BLaER1 (cell line): ENCODE measurements at regions not wholly inside any gene's neighbourhood (a gene's known extent, or its start where the extent isn't known, plus 50 kb on each side); places are given as distances from the start of the nearest gene placed in this dataset.
"Not testable (repeated sequence)": the region's sequence is repeated elsewhere in the genome, so short reads cannot be mapped to it uniquely, and the experiment has no call there.

Experiments
- H3K27ac ChIP-seq: shearing (Covaris generic); formaldehyde crosslinking; 2 replicates; pipeline ENCODE4 v1.8.1; 2022
- H3K27me3 ChIP-seq: shearing (Covaris generic); formaldehyde crosslinking; 2 replicates; pipeline ENCODE4 v1.8.1; 2022
- H3K36me3 ChIP-seq: shearing (Covaris generic); formaldehyde crosslinking; 2 replicates; pipeline ENCODE4 v1.8.1; 2022
- H3K4me1 ChIP-seq: shearing (Covaris generic); formaldehyde crosslinking; 2 replicates; pipeline ENCODE4 v1.8.1; 2022
- H3K4me2 ChIP-seq: shearing (Covaris generic); formaldehyde crosslinking; 2 replicates; pipeline ENCODE4 v1.8.1; 2022
- H3K4me3 ChIP-seq: shearing (Covaris generic); formaldehyde crosslinking; 2 replicates; pipeline ENCODE4 v1.8.1; 2022
- H3K9ac ChIP-seq: shearing (Covaris generic); formaldehyde crosslinking; 2 replicates; pipeline ENCODE4 v1.8.1; 2022
- H3K9me3 ChIP-seq: shearing (Covaris generic); formaldehyde crosslinking; 2 replicates; pipeline ENCODE4 v1.8.1; 2022
- H4K20me1 ChIP-seq: shearing (Covaris generic); formaldehyde crosslinking; 2 replicates; pipeline ENCODE4 v1.8.1; 2022
- Cebpa-rat ChIP-seq: shearing (Covaris generic); IDR thresholded peaks from 2 replicates; pipeline ENCODE4 v1.8.1; 2022

- Histone ChIP-seq H4K20me1 (peaks cover 14% of the 10 kb centered on the region), H3K27me3 (peaks cover 11% of the 10 kb centered on the region; the same call in 1 of the 2 replicates), H3K9ac (no peak overlapping the region)
Observed at GRCh38 chr4:3878678-3879077, 112.5 kb downstream of the ADRA2C start.

GRCh38 chr4:3879681-3880614, 113.8 kb downstream of the ADRA2C start:
- H3K4me3 ChIP-seq: peak overlapping the region; percentile 47
- H3K9ac ChIP-seq: no peak overlapping the region
- peak overlapping the region; percentile 52 for H3K27ac ChIP-seq

More at GRCh38 chr4:3878678-3879077, 112.5 kb downstream of the ADRA2C start:
- Histone ChIP-seq H3K9me3 (peaks cover 32% of the 10 kb centered on the region), H3K4me3 (no peak overlapping the region), H3K4me2 (peak overlapping the region; percentile 96), H3K4me1 (peaks cover 37% of the 10 kb centered on the region), H3K27ac (no peak overlapping the region), H3K36me3 (no peaks in the 10 kb centered on the region)
- TF ChIP-seq Cebpa-rat: no peak

GRCh38 chr4:3880615-3881120, 114.5 kb downstream of the ADRA2C start:
- no peak for TF ChIP-seq Cebpa-rat
- Histone ChIP-seq H3K27ac (no peak overlapping the region), H3K36me3 (no peaks in the 10 kb centered on the region), H3K4me1 (peaks cover 24% of the 10 kb centered on the region), H3K27me3 (peaks cover 11% of the 10 kb centered on the region; the same call in 1 of the 2 replicates), H3K9me3 (peaks cover 30% of the 10 kb centered on the region), H3K9ac (no peak overlapping the region), H4K20me1 (peaks cover 14% of the 10 kb centered on the region), H3K4me3 (no peak overlapping the region), H3K4me2 (peak overlapping the region; percentile 96)

More at GRCh38 chr4:3879681-3880614, 113.8 kb downstream of the ADRA2C start:
- peaks cover 32% of the 10 kb centered on the region for H3K9me3 ChIP-seq
- peak overlapping the region; percentile 96 for H3K4me2 ChIP-seq
- peaks cover 31% of the 10 kb centered on the region for H3K4me1 ChIP-seq
- H3K36me3 ChIP-seq: no peaks in the 10 kb centered on the region
- H3K27me3 ChIP-seq: peaks cover 11% of the 10 kb centered on the region; the same call in 1 of the 2 replicates
- peaks cover 14% of the 10 kb centered on the region for H4K20me1 ChIP-seq
- TF ChIP-seq Cebpa-rat: no peak

GRCh38 chr4:3882316-3882885, 116.2 kb downstream of the ADRA2C start:
- peaks cover 22% of the 10 kb centered on the region for H3K4me1 ChIP-seq
- H3K4me3 ChIP-seq, H3K27ac ChIP-seq, H3K9ac ChIP-seq, H3K36me3 ChIP-seq, H3K4me2 ChIP-seq: not testable (repeated sequence)
- peaks cover 11% of the 10 kb centered on the region; the same call in 1 of the 2 replicates for H3K27me3 ChIP-seq
- peaks cover 14% of the 10 kb centered on the region for H4K20me1 ChIP-seq
- H3K9me3 ChIP-seq: peaks cover 13% of the 10 kb centered on the region

- not testable (repeated sequence) for H3K27ac ChIP-seq, H3K9me3 ChIP-seq, H3K9ac ChIP-seq, H3K36me3 ChIP-seq, H3K4me2 ChIP-seq, H3K27me3 ChIP-seq, H3K4me3 ChIP-seq
- Histone ChIP-seq H3K4me1 (peaks cover 12% of the 10 kb centered on the region), H4K20me1 (peaks cover 12% of the 10 kb centered on the region)
Observed at GRCh38 chr4:3884261-3884660, 118.1 kb downstream of the ADRA2C start.

- H3K4me2 ChIP-seq, H3K27ac ChIP-seq, H3K9ac ChIP-seq, H3K4me1 ChIP-seq, H3K27me3 ChIP-seq, H3K36me3 ChIP-seq, H3K9me3 ChIP-seq, H3K4me3 ChIP-seq, H4K20me1 ChIP-seq: not testable (repeated sequence)
Observed at GRCh38 chr4:3893590-3893989, 127.4 kb downstream of the ADRA2C start.

DNA sequence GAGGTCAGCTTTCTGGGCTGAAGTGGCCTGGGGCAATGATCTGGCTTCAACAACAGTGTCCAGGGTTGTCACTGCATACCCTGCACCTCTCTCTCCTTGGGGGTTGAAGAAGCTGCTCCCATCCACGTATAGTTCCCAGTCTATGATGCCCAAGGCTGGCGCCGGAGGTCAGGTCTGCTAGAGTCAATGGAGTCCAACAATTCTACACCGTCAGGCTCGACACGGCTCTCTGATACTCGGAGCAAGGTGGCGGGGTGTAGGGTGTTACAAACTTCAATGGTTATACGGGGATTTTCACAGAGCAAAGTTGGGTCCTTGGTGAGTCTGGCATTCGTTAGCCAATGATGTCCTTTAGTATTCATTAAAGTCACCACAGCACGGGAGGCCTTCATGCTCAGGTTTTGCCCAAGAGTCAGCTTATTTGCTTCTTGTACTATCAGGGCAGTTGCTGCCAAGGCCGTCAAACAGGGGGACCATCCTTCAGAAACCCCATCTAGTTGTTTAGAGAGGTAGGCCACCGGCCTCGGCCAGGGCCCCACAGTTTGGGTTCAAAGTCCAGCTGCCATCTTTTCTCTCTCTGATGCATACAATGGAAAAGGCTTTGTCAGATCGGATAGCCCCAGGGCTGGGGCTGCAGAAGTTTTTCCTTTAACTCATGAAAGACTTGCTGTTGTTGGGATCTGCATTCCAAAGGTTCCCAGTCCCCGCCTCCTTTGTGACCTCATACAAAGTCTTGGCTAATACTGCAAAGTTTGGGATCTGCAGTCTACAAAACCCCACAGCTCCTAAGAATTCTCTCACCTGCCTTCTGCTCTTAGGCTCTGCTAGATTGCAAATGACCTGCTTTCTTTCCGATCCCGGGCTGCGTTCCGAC, 128.1 kb downstream of the ADRA2C start:
- H3K27me3 ChIP-seq, H3K9me3 ChIP-seq, H3K27ac ChIP-seq, H3K4me3 ChIP-seq, H3K36me3 ChIP-seq, H3K4me2 ChIP-seq, H3K9ac ChIP-seq, H4K20me1 ChIP-seq, H3K4me1 ChIP-seq: not testable (repeated sequence)

DNA sequence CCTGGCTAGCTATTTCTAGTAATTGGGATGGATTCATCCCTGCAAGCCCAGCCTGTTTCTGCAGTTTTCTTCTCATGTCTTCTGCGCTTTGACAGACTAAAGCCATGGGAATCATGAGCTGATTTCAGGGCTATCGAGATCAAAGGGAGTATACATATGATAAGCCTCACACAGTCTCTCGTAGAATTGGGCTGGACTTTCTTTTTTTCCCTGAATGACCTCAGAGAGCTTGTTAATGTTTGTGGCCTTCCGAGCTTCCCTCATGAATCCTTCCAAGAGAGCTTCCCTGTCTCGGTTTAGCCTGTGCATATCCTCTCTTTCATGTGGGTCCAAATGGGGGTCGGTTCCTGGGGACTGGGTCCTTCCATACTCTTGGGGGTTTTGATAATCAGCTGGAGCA, 130.3 kb downstream of the ADRA2C start:
- no peak overlapping the region for H3K27ac ChIP-seq
- H3K4me1 ChIP-seq: no peaks in the 10 kb centered on the region
- no peak overlapping the region for H3K4me3 ChIP-seq
- TF ChIP-seq Cebpa-rat: no peak
- H3K36me3 ChIP-seq: no peaks in the 10 kb centered on the region
- no peaks in the 10 kb centered on the region for H3K27me3 ChIP-seq
- H4K20me1 ChIP-seq: no peaks in the 10 kb centered on the region
- no peak overlapping the region for H3K4me2 ChIP-seq
- H3K9ac ChIP-seq: no peak overlapping the region
- H3K9me3 ChIP-seq: no peaks in the 10 kb centered on the region

DNA sequence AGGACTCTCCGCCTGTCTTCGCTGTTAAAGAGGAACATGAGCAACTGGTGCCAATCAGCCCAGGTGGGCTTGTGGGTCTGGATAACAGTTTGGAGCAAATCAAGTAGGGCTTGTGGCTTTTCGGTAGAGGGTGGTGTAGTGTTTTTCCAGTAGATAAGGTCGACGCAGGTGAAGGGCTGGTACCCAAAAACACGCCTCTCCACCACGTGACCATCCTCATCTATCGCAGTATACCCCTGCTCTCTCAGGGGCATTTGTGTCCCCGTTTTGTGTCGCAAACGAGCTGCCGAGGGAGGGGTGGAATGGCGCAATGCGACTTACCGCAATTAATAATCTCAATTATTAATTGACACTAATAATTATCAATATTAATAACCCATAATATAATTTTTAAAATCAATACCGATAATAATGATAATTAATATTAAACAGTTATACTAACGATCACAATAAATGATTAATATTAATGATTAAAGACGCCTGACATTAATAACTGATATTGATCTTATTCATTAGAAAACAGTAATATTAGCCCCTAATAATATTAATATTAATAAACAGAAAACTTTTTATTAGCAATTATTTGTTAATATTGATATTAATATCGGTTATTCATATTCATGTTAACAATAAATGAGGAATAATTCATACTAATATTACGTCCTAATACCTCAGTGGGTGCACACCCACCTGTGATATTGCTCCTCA, 130.8 kb downstream of the ADRA2C start:
- not testable (repeated sequence) for H3K9ac ChIP-seq, H4K20me1 ChIP-seq, H3K4me3 ChIP-seq, H3K4me2 ChIP-seq, H3K4me1 ChIP-seq, H3K36me3 ChIP-seq, H3K27me3 ChIP-seq, H3K9me3 ChIP-seq, H3K27ac ChIP-seq
